ENCODE measurements at regions not wholly inside any gene's neighbourhood (a gene's known extent, or its start where the extent isn't known, plus 50 kb on each side); places are given as distances from the start of the nearest gene placed in this dataset.

GRCh38 chr4:30879855-30880598 lies 159.9 kb downstream of the PCDH7 start:
- no peak for DNase-seq

GRCh38 chr4:30881985-30882384 lies 161.8 kb downstream of the PCDH7 start:
- DNase-seq = no peak

GRCh38 chr4:30882443-30882842 lies 162.3 kb downstream of the PCDH7 start:
- no peak for DNase-seq

- no peak for DNase-seq
Measured at GRCh38 chr4:30882995-30883675, 163.0 kb downstream of the PCDH7 start.

DNA sequence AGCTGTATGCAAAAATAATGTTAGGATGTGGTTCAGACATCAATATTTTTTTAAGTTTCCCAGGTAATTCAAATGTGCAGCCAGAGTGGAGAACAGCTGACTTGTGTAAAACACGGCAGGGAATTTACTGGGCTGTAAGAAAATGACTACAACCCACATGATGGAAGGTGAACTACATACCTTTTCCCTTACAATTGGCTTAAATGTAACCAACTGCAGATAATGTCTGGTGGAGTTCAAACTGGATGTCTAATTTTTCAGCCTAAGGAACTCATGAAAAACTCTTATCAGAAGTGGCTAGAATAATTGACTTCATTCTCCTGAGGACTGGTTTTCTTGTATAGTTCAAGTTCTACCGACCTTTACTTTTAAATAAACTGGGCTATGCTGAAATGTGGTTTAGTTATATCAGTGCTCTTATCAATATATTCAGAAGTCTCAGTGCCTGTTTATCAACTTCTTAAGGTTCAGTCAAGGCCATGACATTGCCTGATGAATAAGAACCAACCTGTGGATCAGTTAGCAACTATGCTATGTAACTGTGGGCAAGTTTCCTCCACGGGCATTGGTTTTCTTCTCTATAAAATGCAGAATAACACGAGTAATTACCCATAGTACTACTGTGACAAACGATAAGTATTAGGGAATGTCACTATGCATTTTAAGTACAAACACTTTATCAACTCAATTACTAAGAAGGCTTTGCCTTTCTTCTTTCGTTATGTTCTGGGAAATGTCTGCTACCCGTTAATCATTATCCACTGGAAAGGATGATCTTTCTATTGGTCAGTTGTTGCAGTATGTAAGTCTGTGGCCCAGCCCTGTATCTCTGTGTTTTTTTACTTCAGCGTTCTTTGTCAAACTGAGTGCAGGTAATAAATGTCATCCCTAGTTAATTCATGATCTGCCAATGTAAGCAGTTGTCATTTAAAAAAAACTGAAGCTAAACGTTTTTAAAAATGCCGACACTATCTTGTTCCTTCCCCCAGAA lies 181.6 kb downstream of the PCDH7 start:
- DNase-seq = no peak

- DNase-seq = no peak
Measured at GRCh38 chr4:30903502-30904214, 183.5 kb downstream of the PCDH7 start.

DNA sequence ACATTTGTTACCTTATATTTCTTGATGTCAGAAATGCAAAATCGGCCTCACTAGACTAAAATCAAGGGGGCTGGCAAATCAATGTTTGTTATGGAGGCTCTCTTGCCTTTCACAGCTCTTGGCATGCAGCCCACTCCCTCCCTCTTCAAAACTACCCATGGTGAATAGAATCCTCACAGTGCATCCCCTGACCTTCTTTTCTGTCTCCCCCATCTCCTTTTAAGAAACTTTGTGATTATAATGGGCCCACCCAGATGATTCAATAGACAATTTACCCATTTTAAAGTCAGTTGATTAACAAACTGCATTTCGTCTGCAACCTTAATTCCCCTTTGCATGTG lies 184.0 kb downstream of the PCDH7 start:
- DNase-seq = no peak

- DNase-seq = no peak
Measured at GRCh38 chr4:30904588-30904987, 184.4 kb downstream of the PCDH7 start.

- no peak for DNase-seq
Measured at GRCh38 chr4:30912098-30912714, 192.0 kb downstream of the PCDH7 start.

GRCh38 chr4:30916337-30917274 lies 196.4 kb downstream of the PCDH7 start:
- DNase-seq = no peak

- no peak for DNase-seq
Measured at GRCh38 chr4:30917946-30918345, 197.8 kb downstream of the PCDH7 start.

- no peak for DNase-seq
Measured at GRCh38 chr4:30919458-30919857, 199.3 kb downstream of the PCDH7 start.

DNA sequence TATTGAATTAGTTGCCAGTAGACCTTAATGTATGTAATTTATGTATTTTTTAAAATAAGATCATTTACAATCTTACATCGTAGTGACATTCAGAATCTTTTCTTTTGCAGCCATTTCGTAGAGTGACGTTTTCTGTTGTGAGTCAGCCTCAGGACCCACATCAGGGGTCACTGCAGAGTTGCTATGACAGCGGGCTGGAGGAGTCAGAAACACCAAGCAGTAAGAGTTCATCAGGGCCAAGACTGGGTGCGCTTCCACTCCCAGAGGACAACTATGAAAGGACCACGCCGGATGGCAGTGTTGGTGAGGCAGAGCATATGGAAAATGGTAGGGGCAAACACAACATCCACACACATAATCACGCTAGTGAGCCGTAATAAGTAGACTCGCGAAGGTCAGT lies 199.9 kb downstream of the PCDH7 start:
- no peak for DNase-seq

DNA sequence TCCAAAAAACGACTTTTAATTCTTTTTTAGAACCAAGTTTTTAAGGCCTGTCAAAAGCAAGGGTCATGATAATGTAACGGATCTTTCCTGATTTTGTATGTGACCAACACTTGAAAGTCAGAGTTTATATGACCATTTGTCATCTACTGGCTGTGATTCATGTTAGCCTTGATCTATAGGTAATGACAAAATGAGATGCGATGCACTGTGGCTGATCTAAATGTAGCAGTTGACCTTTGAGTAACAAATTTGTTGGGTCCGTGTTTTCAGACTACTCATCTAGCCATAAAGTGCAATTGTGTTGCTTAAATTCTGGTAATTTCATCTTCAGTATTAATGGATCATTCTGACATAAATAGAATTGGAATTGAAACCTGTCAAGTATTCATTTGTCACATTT lies 202.5 kb downstream of the PCDH7 start:
- DNase-seq = no peak

- DNase-seq = no peak
Measured at GRCh38 chr4:30924495-30924894, 204.3 kb downstream of the PCDH7 start.

- DNase-seq = no peak
Measured at GRCh38 chr4:30929649-30930048, 209.5 kb downstream of the PCDH7 start.

- no peak for DNase-seq
Measured at GRCh38 chr4:30930276-30930675, 210.1 kb downstream of the PCDH7 start.

DNA sequence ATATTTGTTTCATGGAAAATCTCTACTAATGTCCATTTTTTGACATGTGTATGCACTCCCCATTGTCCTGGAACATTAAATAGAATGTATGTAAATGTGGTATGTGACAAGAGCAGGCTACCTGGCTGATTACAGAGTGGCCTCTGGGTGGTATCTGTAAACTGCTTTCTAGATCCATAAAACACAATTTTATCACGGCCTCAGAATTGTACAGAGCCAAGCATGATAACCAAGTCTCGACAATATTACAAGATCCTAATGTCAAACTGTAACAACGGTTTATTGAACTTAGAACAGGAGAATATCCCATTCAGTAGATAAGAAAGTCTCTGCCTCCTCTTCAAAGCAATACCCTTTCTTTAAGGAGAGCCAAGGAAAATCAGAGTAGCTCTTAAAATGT lies 212.4 kb downstream of the PCDH7 start:
- DNase-seq = no peak

DNA sequence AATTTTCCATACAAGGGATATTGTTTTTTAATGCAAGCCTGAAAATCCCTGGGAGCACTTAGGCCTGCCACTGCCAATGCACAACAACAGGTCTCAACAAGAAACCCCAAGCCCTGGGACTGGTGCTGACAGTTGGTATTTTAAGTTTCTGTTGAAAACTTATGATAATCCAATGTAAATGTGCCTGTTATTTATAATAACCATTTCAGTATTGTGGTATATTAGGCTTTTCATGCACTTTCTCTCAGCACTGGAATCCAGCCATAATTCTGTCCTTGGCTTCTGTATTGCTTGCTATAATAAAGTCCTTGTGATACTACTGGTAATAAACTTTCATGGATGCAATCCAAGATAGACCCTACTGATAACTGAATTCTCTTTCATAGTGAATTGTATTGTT lies 218.9 kb downstream of the PCDH7 start:
- DNase-seq = no peak

DNA sequence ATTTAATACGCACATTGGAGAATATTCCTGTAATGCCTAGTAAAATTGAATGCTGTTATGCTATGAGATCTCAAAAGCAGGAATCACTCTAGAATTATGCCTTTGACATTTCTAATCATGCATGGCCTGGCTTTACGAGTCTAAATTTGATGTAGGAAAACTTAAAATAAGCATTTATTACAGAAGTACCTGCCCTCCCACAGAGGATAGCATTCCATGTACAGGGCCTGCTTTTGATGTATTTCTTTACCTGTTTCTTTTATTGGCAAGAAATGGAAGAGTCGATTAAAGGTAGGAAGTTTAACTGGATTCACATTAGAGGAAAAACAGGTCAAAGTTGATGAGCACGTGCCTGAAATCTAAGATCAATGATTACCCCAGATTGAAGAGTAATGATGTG lies 219.5 kb downstream of the PCDH7 start:
- DNase-seq = no peak

- no peak for DNase-seq
Measured at GRCh38 chr4:30941641-30942040, 221.5 kb downstream of the PCDH7 start.
